LNCaP clone FGC (cell line): ENCODE measurements at regions not wholly inside any gene's neighbourhood (a gene's known extent, or its start where the extent isn't known, plus 50 kb on each side); places are given as distances from the start of the nearest gene placed in this dataset.
"Not testable (repeated sequence)": the region's sequence is repeated elsewhere in the genome, so short reads cannot be mapped to it uniquely, and the experiment has no call there.

Source experiments
- DNase-seq: peaks from one replicate; pipeline ENCODE4 v3.0.0-alpha.2; 2011; ENCODE audit warnings: low read depth
- H3K4me3 ChIP-seq: 2 replicates; pipeline ENCODE4 v1.5.1; 2011; ENCODE audit warnings: mild to moderate bottlenecking, low read depth, low read length, control low read depth
- CTCF ChIP-seq: IDR thresholded peaks from 2 replicates; pipeline ENCODE4 v1.5.1; 2012; ENCODE audit warnings: mild to moderate bottlenecking; ENCODE audit not compliant: control insufficient read depth, insufficient read depth; ENCODE audit errors: extremely low read depth

DNA sequence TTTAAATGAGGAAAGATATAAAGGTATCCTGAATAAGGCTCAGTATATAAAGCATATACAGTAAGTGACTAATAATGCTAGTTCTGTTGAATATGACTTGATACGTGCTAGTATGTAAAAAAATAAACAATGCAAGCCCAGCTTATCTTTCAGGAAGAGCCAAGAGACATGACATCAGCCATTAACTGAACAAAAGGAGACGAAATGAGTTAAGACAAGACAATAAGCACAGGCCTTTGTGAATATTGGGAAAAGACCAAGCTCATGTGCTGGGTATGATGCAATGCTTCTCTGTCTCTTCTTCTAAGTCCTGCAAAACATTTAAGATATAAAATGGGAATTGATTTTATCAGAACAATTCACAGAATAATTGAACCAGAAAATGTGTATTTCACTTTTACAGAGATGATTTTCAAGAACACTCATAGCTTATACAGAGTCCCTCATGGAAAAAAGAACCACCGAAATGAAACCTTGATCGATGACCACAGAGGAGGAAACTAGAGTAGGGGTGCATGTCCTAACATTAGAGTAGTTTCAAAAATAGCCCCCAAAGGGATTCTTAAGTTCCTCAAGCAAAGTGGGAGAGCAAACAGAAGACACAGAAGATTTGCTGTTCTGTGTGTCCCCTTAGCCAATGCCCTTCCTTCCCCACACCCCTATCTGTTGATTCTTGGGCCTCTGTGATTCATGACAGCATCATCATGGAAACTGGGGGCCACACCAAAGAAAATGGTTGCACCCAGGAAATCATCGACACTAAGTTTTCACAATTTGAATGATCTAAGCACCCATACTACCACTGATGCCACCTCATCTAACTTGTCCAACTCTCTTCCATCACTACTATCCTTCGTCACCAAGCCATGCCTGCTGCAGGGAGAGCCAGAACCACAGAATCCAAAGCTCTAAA is 68.0 kb upstream of the CRIM1 start:
- no peak for DNase-seq
- no peak overlapping the region for H3K4me3 ChIP-seq
- TF ChIP-seq CTCF: no peak

GRCh38 chr2:36279506-36279905 is 76.1 kb upstream of the CRIM1 start:
- not testable (repeated sequence) for DNase-seq, H3K4me3 ChIP-seq

- no peak overlapping the region for H3K4me3 ChIP-seq
- no peak for DNase-seq
- no peak for TF ChIP-seq CTCF
These were observed 77.6 kb upstream of the CRIM1 start for GRCh38 chr2:36277881-36278523.

DNA sequence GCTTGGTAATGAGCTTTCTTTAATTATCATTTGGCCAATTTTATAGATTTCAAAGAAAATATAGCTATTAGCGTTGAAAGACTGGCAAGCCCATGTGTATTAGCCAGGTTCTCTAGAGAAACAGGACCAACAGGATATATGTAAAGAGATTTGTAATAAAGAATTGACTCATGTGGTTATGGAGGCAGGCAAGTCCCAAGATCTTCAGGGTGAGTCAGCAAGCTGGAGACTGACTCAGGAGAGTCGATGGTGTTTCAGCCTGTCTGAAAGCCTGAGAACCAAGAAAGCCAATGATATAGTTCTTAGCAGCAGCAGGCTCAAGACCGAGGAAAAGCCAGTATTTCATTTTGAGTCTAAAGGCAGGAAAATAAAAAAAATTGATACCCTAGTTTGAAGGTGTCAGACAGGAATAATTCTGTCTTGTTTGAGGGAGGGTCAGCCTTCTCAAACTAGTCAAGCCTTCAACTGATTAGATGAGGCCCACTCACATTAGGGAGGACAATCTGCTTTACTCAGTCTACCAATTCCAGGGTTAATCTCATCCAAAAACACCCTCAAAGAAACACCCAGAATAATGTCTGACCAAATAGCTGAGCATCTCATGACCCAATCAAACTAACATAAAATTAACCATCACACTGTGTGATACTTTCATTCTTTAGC is 78.3 kb upstream of the CRIM1 start:
- H3K4me3 ChIP-seq: no peak overlapping the region
- DNase-seq: no peak
- TF ChIP-seq CTCF: no peak

DNA sequence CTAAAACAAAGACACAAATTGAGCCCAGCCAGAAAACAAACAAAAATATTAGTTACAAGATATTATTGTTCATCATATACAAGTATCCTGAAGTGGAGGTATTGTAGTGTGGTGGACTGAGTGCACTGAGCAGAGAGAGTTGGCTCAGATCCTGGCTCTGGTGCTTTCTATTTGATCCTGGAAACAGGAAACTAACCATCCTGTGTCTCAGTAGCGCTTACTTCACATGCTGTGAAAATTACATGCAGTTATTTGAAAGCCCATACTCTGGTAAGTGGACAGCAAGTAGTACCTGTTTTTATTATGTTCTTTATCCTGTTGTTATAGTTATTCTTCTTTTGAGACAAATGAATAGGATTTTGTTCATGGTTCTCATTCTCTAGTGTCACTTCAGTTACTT is 84.3 kb upstream of the CRIM1 start:
- no peak overlapping the region for H3K4me3 ChIP-seq
- DNase-seq: no peak
- no peak for TF ChIP-seq CTCF

- H3K4me3 ChIP-seq: no peak overlapping the region
- no peak for DNase-seq
- TF ChIP-seq CTCF: no peak
These were observed 84.8 kb upstream of the CRIM1 start for GRCh38 chr2:36270758-36271157.

- no peak for TF ChIP-seq CTCF
- no peak overlapping the region for H3K4me3 ChIP-seq
- DNase-seq: no peak
These were observed 88.4 kb upstream of the CRIM1 start for GRCh38 chr2:36267194-36267593.
